ENCODE measurements at regions not wholly inside any gene's neighbourhood (a gene's known extent, or its start where the extent isn't known, plus 50 kb on each side); places are given as distances from the start of the nearest gene placed in this dataset.

GRCh38 chr18:76564655-76565237 is 69.7 kb upstream of the ZNF516 start:
- Mint-ChIP-seq H3K36me3 (no peaks in the 10 kb centered on the region), H3K27ac (no peak overlapping the region)
- no peak for ATAC-seq

GRCh38 chr18:76564117-76564516 is 69.1 kb upstream of the ZNF516 start:
- no peaks in the 10 kb centered on the region for H3K36me3 Mint-ChIP-seq
- DNase-seq (ENCODE audit: low spot score in 2 of 2): no peak
- ATAC-seq: no peak
- H3K27ac Mint-ChIP-seq: no peak overlapping the region
- no peaks in the 10 kb centered on the region for H3K9me3 Mint-ChIP-seq

More at GRCh38 chr18:76564655-76565237, 69.7 kb upstream of the ZNF516 start:
- no peaks in the 10 kb centered on the region for H3K9me3 Mint-ChIP-seq
- DNase-seq (ENCODE audit: low spot score in 2 of 2): no peak

- Mint-ChIP-seq H3K9me3 (no peaks in the 10 kb centered on the region), H3K36me3 (no peaks in the 10 kb centered on the region), H3K27ac (no peak overlapping the region)
- DNase-seq (ENCODE audit: low spot score in 2 of 2) (no peak), ATAC-seq (no peak)
Observed at GRCh38 chr18:76562286-76563122, 67.5 kb upstream of the ZNF516 start.

GRCh38 chr18:76558881-76559667 is 64.0 kb upstream of the ZNF516 start:
- no peak overlapping the region for H3K27ac Mint-ChIP-seq
- ATAC-seq (no peak), DNase-seq (ENCODE audit: low spot score in 2 of 2) (no peak)
- H3K36me3 Mint-ChIP-seq: no peaks in the 10 kb centered on the region
- H3K9me3 Mint-ChIP-seq: no peaks in the 10 kb centered on the region

- H3K9me3 Mint-ChIP-seq: no peaks in the 10 kb centered on the region
- ATAC-seq: no peak
- no peak for DNase-seq (ENCODE audit: low spot score in 2 of 2)
- H3K27ac Mint-ChIP-seq: no peak overlapping the region
- no peaks in the 10 kb centered on the region for H3K36me3 Mint-ChIP-seq
Observed at GRCh38 chr18:76557026-76557575, 62.1 kb upstream of the ZNF516 start.

GRCh38 chr18:76554547-76555222 is 59.6 kb upstream of the ZNF516 start:
- DNase-seq (ENCODE audit: low spot score in 2 of 2): no peak
- Mint-ChIP-seq H3K9me3 (no peaks in the 10 kb centered on the region), H3K27ac (no peak overlapping the region), H3K36me3 (no peaks in the 10 kb centered on the region)
- ATAC-seq: no peak

GRCh38 chr18:76553715-76554546 is 58.9 kb upstream of the ZNF516 start:
- Mint-ChIP-seq H3K9me3 (no peaks in the 10 kb centered on the region), H3K27ac (no peak overlapping the region), H3K36me3 (no peaks in the 10 kb centered on the region)
- ATAC-seq: no peak
- no peak for DNase-seq (ENCODE audit: low spot score in 2 of 2)

- ATAC-seq: no peak
Observed at GRCh38 chr18:76548541-76548940, 53.5 kb upstream of the ZNF516 start.

GRCh38 chr18:76547296-76547695 is 52.3 kb upstream of the ZNF516 start:
- Mint-ChIP-seq H3K9me3 (no peaks in the 10 kb centered on the region), H3K27ac (no peak overlapping the region), H3K36me3 (no peaks in the 10 kb centered on the region)
- ATAC-seq: no peak
- DNase-seq (ENCODE audit: low spot score in 2 of 2): no peak

More at GRCh38 chr18:76548541-76548940, 53.5 kb upstream of the ZNF516 start:
- DNase-seq (ENCODE audit: low spot score in 2 of 2): no peak
- no peaks in the 10 kb centered on the region for H3K36me3 Mint-ChIP-seq
- H3K27ac Mint-ChIP-seq: no peak overlapping the region
- no peaks in the 10 kb centered on the region for H3K9me3 Mint-ChIP-seq

- DNase-seq (ENCODE audit: low spot score in 2 of 2) (no peak), ATAC-seq (no peak)
- H3K9me3 Mint-ChIP-seq: no peaks in the 10 kb centered on the region
- no peaks in the 10 kb centered on the region for H3K36me3 Mint-ChIP-seq
- H3K27ac Mint-ChIP-seq: no peak overlapping the region
Observed at GRCh38 chr18:76546436-76546835, 51.4 kb upstream of the ZNF516 start.

GRCh38 chr18:76546088-76546435 is 51.0 kb upstream of the ZNF516 start:
- Mint-ChIP-seq H3K9me3 (no peaks in the 10 kb centered on the region), H3K27ac (no peak overlapping the region), H3K36me3 (no peaks in the 10 kb centered on the region)
- DNase-seq (ENCODE audit: low spot score in 2 of 2) (no peak), ATAC-seq (no peak)

GRCh38 chr18:76545433-76546087 is 50.5 kb upstream of the ZNF516 start:
- DNase-seq (ENCODE audit: low spot score in 2 of 2) (no peak), ATAC-seq (no peak)
- Mint-ChIP-seq H3K27ac (no peak overlapping the region), H3K9me3 (no peaks in the 10 kb centered on the region), H3K36me3 (no peaks in the 10 kb centered on the region)

GRCh38 chr18:76544511-76545345 is 49.7 kb upstream of the ZNF516 start:
- no peaks in the 10 kb centered on the region for H3K36me3 Mint-ChIP-seq
- no peak overlapping the region for H3K27ac Mint-ChIP-seq
- ATAC-seq (no peak), DNase-seq (ENCODE audit: low spot score in 2 of 2) (no peak)
- no peaks in the 10 kb centered on the region for H3K9me3 Mint-ChIP-seq
